MCF 10A (cell line): ENCODE measurements at regions not wholly inside any gene's neighbourhood (a gene's known extent, or its start where the extent isn't known, plus 50 kb on each side); places are given as distances from the start of the nearest gene placed in this dataset.
A peak's percentile ranks its signal among the peaks of the same experiment; 100 is the strongest.

Experiments
- BruUV-seq: library from RNA; stranded (reverse); fragments of 400-500 nt; replicated peaks from 2 replicates; lab custom pipeline; 2021; lab: Mats Ljungman, UMichigan
- CTCF ChIA-PET: fragments of 300-600 bp; sonication (Branson Sonifier 250); formaldehyde crosslinking; extraction: SDS; loops from one replicate; lab custom pipeline; 2021; ENCODE audit warnings: antibody characterized with exemption, inconsistent platforms; lab: Yijun Ruan, JAX
- POLR2A ChIA-PET: fragments of 300-600, 350-650 bp; sonication (Branson Sonifier 250); formaldehyde crosslinking; extraction: SDS; loops from one replicate; lab custom pipeline; 2020; ENCODE audit warnings: antibody characterized with exemption, inconsistent platforms; lab: Yijun Ruan, JAX
- DNase-seq: peaks from one replicate; pipeline ENCODE4 v3.0.0-alpha.2; 2018; ENCODE audit not compliant: unreplicated experiment
- H3K27ac Mint-ChIP-seq: one replicate; pipeline ENCODE4 v1.8.0; 2022; ENCODE audit warnings: mild to moderate bottlenecking, low read depth, mixed read lengths; ENCODE audit not compliant: unreplicated experiment
- H3K27me3 Mint-ChIP-seq: one replicate; pipeline ENCODE4 v1.8.0; 2022; ENCODE audit warnings: mixed read lengths; ENCODE audit not compliant: insufficient read depth, unreplicated experiment
- H3K36me3 Mint-ChIP-seq: one replicate; pipeline ENCODE4 v1.8.0; 2022; ENCODE audit warnings: mild to moderate bottlenecking, moderate library complexity, mixed read lengths; ENCODE audit not compliant: insufficient read depth, unreplicated experiment
- H3K4me1 Mint-ChIP-seq: one replicate; pipeline ENCODE4 v1.8.0; 2022; ENCODE audit warnings: mixed read lengths; ENCODE audit not compliant: insufficient read depth, unreplicated experiment
- H3K4me3 Mint-ChIP-seq: one replicate; pipeline ENCODE4 v1.8.0; 2022; ENCODE audit warnings: mild to moderate bottlenecking, moderate library complexity, mixed read lengths; ENCODE audit not compliant: unreplicated experiment
- H3K9me3 Mint-ChIP-seq: one replicate; pipeline ENCODE4 v1.8.0; 2022; ENCODE audit warnings: mixed read lengths; ENCODE audit not compliant: unreplicated experiment
- CTCF ChIP-seq: fragments of 200-600 bp; IDR thresholded peaks from one replicate; pipeline ENCODE4 v1.8.0; 2022; ENCODE audit warnings: antibody characterized with exemption, mild to moderate bottlenecking; ENCODE audit not compliant: unreplicated experiment
- intact Hi-C: fragments of 100-400 bp; cut with micrococcal nuclease; formaldehyde crosslinking; loops from 2 replicates; pipeline ENCODE4 v1.14.1; 2022

- TF ChIP-seq CTCF = no peak
- DNase-seq = no peak
- BruUV-seq = no TSS peak
- no peaks in the 10 kb centered on the region for H3K27me3 Mint-ChIP-seq
- H3K4me3 Mint-ChIP-seq = no peak overlapping the region
- H3K27ac Mint-ChIP-seq = no peak overlapping the region
- CTCF ChIA-PET = interaction anchor here (0.6 kb wide), 2 partner anchors 358 to 380 kb away, joined by 3 read pairs; no protein-coding TSS in a partner anchor
- no peaks in the 10 kb centered on the region for H3K9me3 Mint-ChIP-seq
- intact Hi-C loops = no loop called here
- POLR2A ChIA-PET = no interaction called here
- H3K36me3 Mint-ChIP-seq = no peaks in the 10 kb centered on the region
- no peaks in the 10 kb centered on the region for H3K4me1 Mint-ChIP-seq
Observed at GRCh38 chr6:155706341-155706740, 250.7 kb upstream of the NOX3 start.

- intact Hi-C loops = no loop called here
- no TSS peak for BruUV-seq
- TF ChIP-seq CTCF = no peak
- no peaks in the 10 kb centered on the region for H3K4me1 Mint-ChIP-seq
- no peaks in the 10 kb centered on the region for H3K27me3 Mint-ChIP-seq
- ChIA-PET POLR2A (interaction anchor here (0.7 kb wide), 1 partner anchor 139 kb away, joined by 3 read pairs; no protein-coding TSS in a partner anchor), CTCF (interaction anchor here (0.6 to 0.7 kb wide), 2 partner anchors 8 to 103 kb away, joined by 3 read pairs; no protein-coding TSS in a partner anchor)
- H3K36me3 Mint-ChIP-seq = no peaks in the 10 kb centered on the region
- H3K9me3 Mint-ChIP-seq = no peaks in the 10 kb centered on the region
- peak overlapping the region; percentile 18 for H3K27ac Mint-ChIP-seq
- no peak for DNase-seq
- no peak overlapping the region for H3K4me3 Mint-ChIP-seq
Observed at GRCh38 chr6:155701342-155701741, 245.7 kb upstream of the NOX3 start.

GRCh38 chr6:155695495-155695894 lies 239.9 kb upstream of the NOX3 start:
- Mint-ChIP-seq H3K4me1 (no peaks in the 10 kb centered on the region), H3K36me3 (no peaks in the 10 kb centered on the region), H3K27ac (no peak overlapping the region), H3K9me3 (no peaks in the 10 kb centered on the region), H3K27me3 (no peaks in the 10 kb centered on the region), H3K4me3 (no peak overlapping the region)
- intact Hi-C loops = no loop called here
- no peak for TF ChIP-seq CTCF
- BruUV-seq = no TSS peak
- ChIA-PET CTCF (no interaction called here), POLR2A (interaction anchor here (1.1 kb wide), 1 partner anchor 16 kb away, joined by 4 read pairs; no protein-coding TSS in a partner anchor)
- DNase-seq = no peak

GRCh38 chr6:155694419-155694790 lies 238.8 kb upstream of the NOX3 start:
- Mint-ChIP-seq H3K27me3 (no peaks in the 10 kb centered on the region), H3K36me3 (no peaks in the 10 kb centered on the region), H3K9me3 (no peaks in the 10 kb centered on the region), H3K4me1 (no peaks in the 10 kb centered on the region), H3K27ac (no peak overlapping the region), H3K4me3 (no peak overlapping the region)
- ChIA-PET CTCF (no interaction called here), POLR2A (no interaction called here)
- intact Hi-C loops = no loop called here
- no peak for DNase-seq
- BruUV-seq = no TSS peak
- no peak for TF ChIP-seq CTCF
